ENCODE measurements at regions not wholly inside any gene's neighbourhood (a gene's known extent, or its start where the extent isn't known, plus 50 kb on each side); places are given as distances from the start of the nearest gene placed in this dataset.

GRCh38 chr1:96409087-96409486 lies 312.5 kb upstream of the PTBP2 start:
- WGBS, 10 experiments, result 40 to 93% (median 81%) methylated on average over 3 to 4 of the region's 4 CpGs; no CpG with 5 or more reads in 3 of the 10 experiments
- H3K27ac ChIP-seq, result no peak overlapping the region
- H3K4me1 ChIP-seq (replicated peaks in 1 of 2), result no peaks in the 10 kb centered on the region
- H3K4me3 ChIP-seq, result no peak overlapping the region
- no peak for ATAC-seq (replicated peaks in 6 of 8)
- in situ Hi-C loops (cut with MboI; ENCODE audit: low pct_unique_long_range_greater_than_20kb in 2 of 9, low sequenced_read_pairs in 9 of 9, unreplicated experiment in 9 of 9), result no loop called here

GRCh38 chr1:96409689-96410088 lies 311.9 kb upstream of the PTBP2 start:
- in situ Hi-C loops (cut with MboI; ENCODE audit: low pct_unique_long_range_greater_than_20kb in 2 of 9, low sequenced_read_pairs in 9 of 9, unreplicated experiment in 9 of 9), result no loop called here
- WGBS, 10 experiments, result 71 to 100% (median 99%) methylated on average over 1 to 3 of the region's 3 CpGs; no CpG with 5 or more reads in 2 of the 10 experiments
- no peak overlapping the region for H3K27ac ChIP-seq
- no peak for ATAC-seq (replicated peaks in 6 of 8)
- no peaks in the 10 kb centered on the region for H3K4me1 ChIP-seq (replicated peaks in 1 of 2)
- H3K4me3 ChIP-seq, result no peak overlapping the region

GRCh38 chr1:96411006-96411405 lies 310.6 kb upstream of the PTBP2 start:
- 84 to 100% (median 96%) methylated on average over 1 to 2 of the region's 2 CpGs for WGBS, 10 experiments
- Histone ChIP-seq H3K4me3 (no peak overlapping the region), H3K4me1 (replicated peaks in 1 of 2) (no peaks in the 10 kb centered on the region), H3K27ac (no peak overlapping the region)
- no peak for ATAC-seq (replicated peaks in 6 of 8)
- in situ Hi-C loops (cut with MboI; ENCODE audit: low pct_unique_long_range_greater_than_20kb in 2 of 9, low sequenced_read_pairs in 9 of 9, unreplicated experiment in 9 of 9), result no loop called here

- WGBS, 10 experiments, result 72 to 100% (median 87%) methylated on average over 1 to 6 of the region's 6 CpGs; no CpG with 5 or more reads in 2 of the 10 experiments
- in situ Hi-C loops (cut with MboI; ENCODE audit: low pct_unique_long_range_greater_than_20kb in 2 of 9, low sequenced_read_pairs in 9 of 9, unreplicated experiment in 9 of 9), result no loop called here
- no peak for ATAC-seq (replicated peaks in 6 of 8)
- Histone ChIP-seq H3K4me3 (no peak overlapping the region), H3K4me1 (replicated peaks in 1 of 2) (peaks cover 0 to 11% of the 10 kb centered on the region in 2 donors), H3K27ac (no peak overlapping the region)
Observed at GRCh38 chr1:96414598-96414997, 307.0 kb upstream of the PTBP2 start.

GRCh38 chr1:96416111-96416595 lies 305.4 kb upstream of the PTBP2 start:
- H3K4me3 ChIP-seq, result no peak overlapping the region
- ATAC-seq (replicated peaks in 6 of 8), result peak in 4 of 8 experiments; percentile 23 to 88 (median 66)
- 7 to 100% (median 87%) methylated on average over 2 to 5 of the region's 5 CpGs; no CpG with 5 or more reads in 2 of the 10 experiments for WGBS, 10 experiments
- in situ Hi-C loops (cut with MboI; ENCODE audit: low pct_unique_long_range_greater_than_20kb in 2 of 9, low sequenced_read_pairs in 9 of 9, unreplicated experiment in 9 of 9), result no loop called here
- H3K4me1 ChIP-seq (replicated peaks in 1 of 2), result peaks cover 0 to 11% of the 10 kb centered on the region in 2 donors
- no peak overlapping the region for H3K27ac ChIP-seq

GRCh38 chr1:96416701-96417444 lies 304.7 kb upstream of the PTBP2 start:
- in situ Hi-C loops (cut with MboI; ENCODE audit: low pct_unique_long_range_greater_than_20kb in 2 of 9, low sequenced_read_pairs in 9 of 9, unreplicated experiment in 9 of 9), result no loop called here
- 25 to 80% (median 59%) methylated on average over 1 to 5 of the region's 5 CpGs for WGBS, 10 experiments
- Histone ChIP-seq H3K4me1 (replicated peaks in 1 of 2) (peaks cover 0 to 11% of the 10 kb centered on the region in 2 donors), H3K27ac (no peak overlapping the region), H3K4me3 (no peak overlapping the region)
- peak in 7 of 8 experiments; percentile 32 to 66 (median 40) for ATAC-seq (replicated peaks in 6 of 8)

GRCh38 chr1:96418969-96419368 lies 302.6 kb upstream of the PTBP2 start:
- ATAC-seq (replicated peaks in 6 of 8), result no peak
- WGBS, 10 experiments, result 81 to 100% (median 94%) methylated on average over 3 to 6 of the region's 6 CpGs; no CpG with 5 or more reads in 2 of the 10 experiments
- in situ Hi-C loops (cut with MboI; ENCODE audit: low pct_unique_long_range_greater_than_20kb in 2 of 9, low sequenced_read_pairs in 9 of 9, unreplicated experiment in 9 of 9), result no loop called here
- H3K4me1 ChIP-seq (replicated peaks in 1 of 2), result peaks cover 0 to 11% of the 10 kb centered on the region in 2 donors
- no peak overlapping the region for H3K4me3 ChIP-seq
- no peak overlapping the region for H3K27ac ChIP-seq

- in situ Hi-C loops (cut with MboI; ENCODE audit: low pct_unique_long_range_greater_than_20kb in 2 of 9, low sequenced_read_pairs in 9 of 9, unreplicated experiment in 9 of 9), result no loop called here
- H3K27ac ChIP-seq, result no peak overlapping the region
- peaks cover 3 to 5% of the 10 kb centered on the region in 2 donors for H3K4me1 ChIP-seq (replicated peaks in 1 of 2)
- no peak overlapping the region for H3K4me3 ChIP-seq
- ATAC-seq (replicated peaks in 6 of 8), result no peak
- WGBS, 10 experiments, result 20 to 100% (median 71%) methylated on average over 1 of the region's 1 CpG; no CpG with 5 or more reads in 1 of the 10 experiments
Observed at GRCh38 chr1:96424877-96425276, 296.7 kb upstream of the PTBP2 start.

- ATAC-seq (replicated peaks in 6 of 8), result no peak
Observed at GRCh38 chr1:96425382-96426129, 296.0 kb upstream of the PTBP2 start.

GRCh38 chr1:96427616-96428015 lies 294.0 kb upstream of the PTBP2 start:
- no peak overlapping the region for H3K27ac ChIP-seq
- no peak for ATAC-seq (replicated peaks in 6 of 8)
- H3K4me3 ChIP-seq, result no peak overlapping the region
- in situ Hi-C loops (cut with MboI; ENCODE audit: low pct_unique_long_range_greater_than_20kb in 2 of 9, low sequenced_read_pairs in 9 of 9, unreplicated experiment in 9 of 9), result no loop called here
- peaks cover 3 to 5% of the 10 kb centered on the region in 2 donors for H3K4me1 ChIP-seq (replicated peaks in 1 of 2)
- WGBS, 10 experiments, result 77 to 100% (median 100%) methylated on average over 2 of the region's 2 CpGs; no CpG with 5 or more reads in 1 of the 10 experiments

More at GRCh38 chr1:96425382-96426129, 296.0 kb upstream of the PTBP2 start:
- peaks cover 3 to 5% of the 10 kb centered on the region in 2 donors for H3K4me1 ChIP-seq (replicated peaks in 1 of 2)
- H3K4me3 ChIP-seq, result no peak overlapping the region
- H3K27ac ChIP-seq, result no peak overlapping the region
- in situ Hi-C loops (cut with MboI; ENCODE audit: low pct_unique_long_range_greater_than_20kb in 2 of 9, low sequenced_read_pairs in 9 of 9, unreplicated experiment in 9 of 9), result no loop called here
- 45 to 93% (median 66%) methylated on average over 2 to 5 of the region's 5 CpGs for WGBS, 10 experiments

- in situ Hi-C loops (cut with MboI; ENCODE audit: low pct_unique_long_range_greater_than_20kb in 2 of 9, low sequenced_read_pairs in 9 of 9, unreplicated experiment in 9 of 9), result no loop called here
- Histone ChIP-seq H3K27ac (no peak overlapping the region), H3K4me3 (no peak overlapping the region), H3K4me1 (replicated peaks in 1 of 2) (no peaks in the 10 kb centered on the region)
- WGBS, 10 experiments, result 79 to 100% (median 96%) methylated on average over 1 of the region's 1 CpG; no CpG with 5 or more reads in 2 of the 10 experiments
- ATAC-seq (replicated peaks in 6 of 8), result peak in 4 of 8 experiments; percentile 26 to 76 (median 54)
Observed at GRCh38 chr1:96445302-96445701, 276.3 kb upstream of the PTBP2 start.

GRCh38 chr1:96464066-96464465 lies 257.5 kb upstream of the PTBP2 start:
- Histone ChIP-seq H3K27ac (no peak overlapping the region), H3K4me1 (replicated peaks in 1 of 2) (peaks cover 2 to 16% of the 10 kb centered on the region in 2 donors), H3K4me3 (no peak overlapping the region)
- peak; percentile 46 to 86 (median 73) for ATAC-seq (replicated peaks in 6 of 8)
- WGBS, 10 experiments, result 0 to 100% (median 50%) methylated on average over 2 to 3 of the region's 3 CpGs; no CpG with 5 or more reads in 3 of the 10 experiments
- in situ Hi-C loops (cut with MboI; ENCODE audit: low pct_unique_long_range_greater_than_20kb in 2 of 9, low sequenced_read_pairs in 9 of 9, unreplicated experiment in 9 of 9), result no loop called here

- ATAC-seq (replicated peaks in 6 of 8), result peak in 5 of 8 experiments; percentile 7 to 63 (median 42)
- H3K4me3 ChIP-seq, result no peak overlapping the region
- in situ Hi-C loops (cut with MboI; ENCODE audit: low pct_unique_long_range_greater_than_20kb in 2 of 9, low sequenced_read_pairs in 9 of 9, unreplicated experiment in 9 of 9), result no loop called here
- no peak overlapping the region for H3K27ac ChIP-seq
- H3K4me1 ChIP-seq (replicated peaks in 1 of 2), result peaks cover 2 to 16% of the 10 kb centered on the region in 2 donors
- 0 to 92% (median 81%) methylated on average over 3 to 5 of the region's 5 CpGs; no CpG with 5 or more reads in 1 of the 10 experiments for WGBS, 10 experiments
Observed at GRCh38 chr1:96464522-96464921, 257.1 kb upstream of the PTBP2 start.

Measured in motor neuron (in vitro differentiated cells).